Peyer's patch (tissue), 4 donors: ENCODE measurements at regions not wholly inside any gene's neighbourhood (a gene's known extent, or its start where the extent isn't known, plus 50 kb on each side); places are given as distances from the start of the nearest gene placed in this dataset.

ENCODE experiments used
- POLR2A ChIP-seq, 2 donors: fragments of 450-650 bp; IDR thresholded peaks; one replicate each; pipeline ENCODE4 v1.5.1; 2017; ENCODE audit warnings: antibody characterized with exemption in 2 of 2, mild to moderate bottlenecking in 2 of 2, moderate library complexity in 2 of 2
- TF ChIP-seq, protein P1 (sequence below), 6 experiments: fragments of 450-650 bp in 4 of 6; fragments of 200-600 bp in 2 of 6; sonication (generic) in 1 of 6; IDR thresholded peaks; one replicate each; pipeline ENCODE4 v1.5.1; 2017 to 2019; ENCODE audit warnings: antibody characterized with exemption in 6 of 6, mild to moderate bottlenecking in 3 of 6, moderate library complexity in 1 of 6

DNA sequence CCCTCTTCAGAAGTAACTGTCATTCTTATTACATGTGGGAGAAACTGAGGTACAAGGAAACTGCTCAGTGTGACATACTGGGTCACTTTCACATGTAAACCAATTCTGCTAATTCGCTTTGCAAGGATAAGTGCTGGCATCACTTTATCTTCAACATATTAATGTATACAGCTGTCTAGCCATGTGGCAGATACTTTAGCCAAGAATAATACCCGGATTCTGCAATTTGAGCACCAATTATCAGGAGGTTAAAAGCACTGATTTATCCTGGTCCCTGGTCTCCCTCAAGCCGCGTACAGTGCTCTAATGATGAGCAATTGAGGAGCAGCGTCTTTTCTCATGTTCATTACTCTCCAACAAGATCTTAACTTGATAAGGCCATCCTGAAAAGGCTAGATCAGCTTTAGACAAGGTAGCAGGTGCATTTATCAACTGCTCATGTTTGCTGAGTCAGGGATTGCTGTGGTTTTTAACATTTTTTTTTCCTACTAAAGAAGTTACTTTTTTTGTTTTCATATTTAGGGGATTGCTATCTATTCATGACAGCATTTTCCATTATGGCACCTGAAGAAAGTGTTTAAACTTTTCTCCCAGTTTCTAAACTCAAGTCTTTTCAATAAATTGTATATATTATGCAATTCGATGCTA lies 1066.3 kb upstream of the MAP3K7 start:
- TF ChIP-seq, protein P1, sequence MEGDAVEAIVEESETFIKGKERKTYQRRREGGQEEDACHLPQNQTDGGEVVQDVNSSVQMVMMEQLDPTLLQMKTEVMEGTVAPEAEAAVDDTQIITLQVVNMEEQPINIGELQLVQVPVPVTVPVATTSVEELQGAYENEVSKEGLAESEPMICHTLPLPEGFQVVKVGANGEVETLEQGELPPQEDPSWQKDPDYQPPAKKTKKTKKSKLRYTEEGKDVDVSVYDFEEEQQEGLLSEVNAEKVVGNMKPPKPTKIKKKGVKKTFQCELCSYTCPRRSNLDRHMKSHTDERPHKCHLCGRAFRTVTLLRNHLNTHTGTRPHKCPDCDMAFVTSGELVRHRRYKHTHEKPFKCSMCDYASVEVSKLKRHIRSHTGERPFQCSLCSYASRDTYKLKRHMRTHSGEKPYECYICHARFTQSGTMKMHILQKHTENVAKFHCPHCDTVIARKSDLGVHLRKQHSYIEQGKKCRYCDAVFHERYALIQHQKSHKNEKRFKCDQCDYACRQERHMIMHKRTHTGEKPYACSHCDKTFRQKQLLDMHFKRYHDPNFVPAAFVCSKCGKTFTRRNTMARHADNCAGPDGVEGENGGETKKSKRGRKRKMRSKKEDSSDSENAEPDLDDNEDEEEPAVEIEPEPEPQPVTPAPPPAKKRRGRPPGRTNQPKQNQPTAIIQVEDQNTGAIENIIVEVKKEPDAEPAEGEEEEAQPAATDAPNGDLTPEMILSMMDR (IDR thresholded peaks at IDR 0.05), result no peak
- TF ChIP-seq POLR2A (IDR thresholded peaks at IDR 0.05), result no peak
